NCI-H146 treated with DMSO at 0.1 percent for 48 hours (cell line): ENCODE measurements at regions not wholly inside any gene's neighbourhood (a gene's known extent, or its start where the extent isn't known, plus 50 kb on each side); places are given as distances from the start of the nearest gene placed in this dataset.
"Not testable (repeated sequence)": the region's sequence is repeated elsewhere in the genome, so short reads cannot be mapped to it uniquely, and the experiment has no call there.

Experiments
- DNase-seq: peaks from one replicate; lab custom pipeline; 2025; ENCODE audit not compliant: unreplicated experiment; lab: John Stamatoyannopoulos, UW

DNA sequence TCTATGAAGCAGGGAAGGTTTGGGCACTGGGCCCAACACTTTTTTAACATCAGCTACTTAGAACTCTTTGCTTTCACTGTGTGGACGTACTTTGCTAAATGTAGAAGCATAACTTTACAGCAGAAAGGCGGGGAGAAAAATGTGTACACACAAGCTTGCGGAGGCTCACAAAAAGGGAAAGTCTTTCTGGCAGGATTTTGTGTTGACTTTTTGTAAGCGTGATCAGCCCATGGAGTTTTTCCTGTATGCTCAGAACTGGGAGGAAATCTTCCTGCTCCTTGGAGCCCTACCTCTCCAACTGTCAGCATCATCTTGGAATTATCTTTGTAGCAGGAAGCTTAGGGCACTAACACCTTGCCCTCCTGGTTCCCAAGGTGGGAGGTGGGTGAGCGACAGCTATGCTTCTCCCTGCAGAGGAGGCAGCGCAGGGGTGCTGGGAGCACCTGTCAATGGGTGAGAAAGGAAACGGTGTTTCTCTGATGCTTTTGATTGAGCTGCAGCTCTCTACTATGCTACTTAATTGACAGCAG lies 321.9 kb downstream of the GADD45G start:
- DNase-seq, result no peak

DNA sequence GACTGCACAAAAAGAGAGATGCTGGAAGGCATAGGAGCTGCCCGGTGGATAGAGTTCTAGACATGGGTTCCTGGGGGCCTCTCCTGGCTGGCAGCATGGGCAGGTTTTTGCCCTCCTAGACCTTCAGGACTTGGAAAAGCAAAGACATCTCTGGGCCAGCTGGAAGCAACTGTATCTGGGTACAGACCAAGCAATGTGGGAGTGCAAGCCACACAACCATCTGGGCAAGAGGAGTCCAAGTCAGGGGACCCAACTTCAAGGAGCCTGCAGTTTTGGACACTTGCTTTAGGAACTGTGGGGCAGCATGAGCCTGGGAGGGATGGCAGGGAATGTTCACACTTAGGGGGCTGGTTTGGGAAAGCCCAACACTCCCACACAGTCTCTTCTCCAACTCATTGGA lies 323.3 kb downstream of the GADD45G start:
- DNase-seq, result no peak

DNA sequence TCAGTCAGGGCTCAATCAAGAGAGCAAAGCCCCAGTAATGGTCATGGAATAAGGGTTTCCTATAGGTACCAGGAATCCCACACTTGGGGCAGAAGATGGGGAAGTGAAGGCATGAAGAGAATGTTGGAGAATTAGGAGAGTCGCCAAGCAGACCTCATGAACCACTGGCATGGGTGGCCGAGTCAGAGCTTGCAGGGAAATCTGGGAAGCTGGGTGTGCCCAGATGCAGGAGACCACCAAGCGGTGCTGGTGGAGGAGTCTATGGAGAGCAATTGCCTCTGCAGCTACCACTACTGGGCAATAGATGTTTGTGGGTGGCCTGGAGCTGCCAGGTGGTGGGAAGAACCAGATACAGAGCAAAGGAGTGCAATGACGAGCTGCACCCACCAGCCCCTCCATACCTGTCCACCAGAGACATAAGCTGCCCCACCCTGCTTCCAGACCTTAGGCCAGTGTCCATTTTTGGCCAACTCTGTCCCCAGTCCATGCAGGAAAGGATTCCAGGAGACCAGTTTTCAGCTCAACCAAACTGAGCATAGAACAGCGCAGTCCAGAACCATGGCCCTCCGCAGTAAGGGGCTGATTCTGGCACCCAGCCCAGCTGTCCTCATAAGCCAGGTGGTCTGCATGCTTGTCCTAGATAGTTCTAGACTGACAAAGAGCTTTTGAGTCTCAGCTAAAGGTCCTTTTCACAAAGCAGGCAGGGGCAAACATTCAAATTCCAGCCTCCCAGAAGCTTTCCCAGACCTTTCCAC lies 323.9 kb downstream of the GADD45G start:
- DNase-seq, result no peak

DNA sequence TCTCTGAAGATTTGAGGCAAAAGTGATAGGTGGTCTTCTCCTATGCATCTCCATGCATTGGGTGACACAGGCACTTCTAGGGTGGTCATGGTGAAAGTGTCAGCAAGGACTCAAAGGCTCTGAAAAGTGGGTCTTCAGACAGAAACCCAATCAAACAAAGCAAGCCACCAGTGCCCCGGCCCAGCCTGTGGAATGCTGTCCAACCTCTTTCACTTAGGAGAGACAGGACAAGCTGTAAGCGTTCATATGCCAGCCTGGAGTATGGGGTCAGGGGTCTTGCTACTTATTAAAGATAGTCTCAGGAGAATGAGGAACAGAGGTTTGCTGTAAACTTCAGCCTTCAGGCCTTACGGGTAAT lies 324.5 kb downstream of the GADD45G start:
- DNase-seq, result no peak

DNA sequence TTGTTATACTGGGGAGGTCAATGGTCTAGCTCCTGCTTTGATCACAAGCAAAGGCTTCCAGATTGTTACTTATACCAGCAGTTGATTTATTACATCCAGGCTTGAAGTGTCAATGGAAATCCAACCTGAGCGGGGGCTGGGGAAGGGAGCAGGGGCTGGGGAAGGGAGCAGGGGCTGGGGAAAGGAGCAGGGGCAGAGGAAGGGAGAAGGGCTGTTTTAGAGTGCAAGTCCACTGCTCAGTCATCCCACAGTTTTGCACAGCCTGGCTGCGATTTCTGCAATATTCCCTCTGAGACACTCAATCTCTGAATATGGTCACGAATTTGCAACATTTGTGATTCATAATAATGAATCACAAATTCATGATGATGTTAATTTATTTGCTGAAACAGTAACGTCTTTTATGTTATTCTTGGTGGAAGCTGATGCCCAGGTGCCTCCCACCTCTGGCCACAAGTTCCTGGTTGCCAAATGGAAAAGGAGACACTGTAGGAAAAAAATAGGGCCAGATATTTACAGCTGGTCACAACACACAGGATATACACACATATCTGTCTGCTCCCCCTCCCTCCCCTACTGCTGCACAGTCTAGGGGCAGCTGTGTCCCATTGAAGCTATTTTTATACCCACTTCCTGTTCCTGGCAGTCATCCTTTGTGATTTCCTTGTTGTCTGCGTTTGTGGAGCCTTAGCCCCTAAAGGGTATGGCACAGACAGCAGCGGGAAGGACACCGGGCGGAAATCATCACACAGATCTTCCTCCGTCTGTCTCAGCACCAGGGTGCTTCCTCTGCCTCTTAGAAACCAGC lies 325.1 kb downstream of the GADD45G start:
- DNase-seq, result peak; percentile 34

DNA sequence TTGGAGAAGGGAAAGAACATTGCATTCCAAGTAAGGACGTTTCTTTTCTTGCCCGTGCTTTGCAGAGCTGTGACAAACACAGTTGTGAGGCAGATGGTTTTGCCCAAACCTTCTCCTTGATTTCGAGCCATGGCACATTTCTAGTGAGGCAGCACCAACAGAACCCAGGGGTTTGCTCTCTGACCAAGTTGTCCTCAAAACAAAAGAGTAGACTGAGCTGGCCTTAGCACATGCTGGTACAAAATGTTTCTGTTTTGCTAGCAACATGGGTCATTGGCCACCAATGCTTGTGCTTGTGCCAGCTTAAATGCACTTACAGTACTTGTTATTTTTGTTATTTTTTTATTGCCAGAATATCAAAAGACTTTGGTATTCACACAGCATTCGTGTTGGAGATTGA lies 328.8 kb downstream of the GADD45G start:
- no peak for DNase-seq

DNA sequence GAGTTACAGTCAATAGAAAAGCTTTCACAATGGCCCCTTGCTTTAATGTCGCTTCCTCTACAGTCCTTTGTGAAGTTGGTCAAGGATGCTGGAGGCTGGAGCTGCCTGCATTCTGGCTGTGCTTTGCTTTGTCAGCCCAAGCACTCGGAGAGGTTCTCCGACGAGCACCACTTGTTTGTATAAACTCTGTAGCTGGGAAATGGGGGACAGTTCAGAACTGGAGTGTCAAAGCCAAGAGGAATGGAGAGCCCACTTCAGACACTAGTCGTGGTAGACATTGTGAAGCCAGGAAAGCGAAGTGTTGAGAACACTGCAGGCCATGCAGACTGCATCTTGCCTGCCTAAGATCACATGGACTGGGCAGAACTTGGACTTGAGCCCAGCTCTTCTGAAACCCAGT lies 330.3 kb downstream of the GADD45G start:
- DNase-seq, result no peak

DNA sequence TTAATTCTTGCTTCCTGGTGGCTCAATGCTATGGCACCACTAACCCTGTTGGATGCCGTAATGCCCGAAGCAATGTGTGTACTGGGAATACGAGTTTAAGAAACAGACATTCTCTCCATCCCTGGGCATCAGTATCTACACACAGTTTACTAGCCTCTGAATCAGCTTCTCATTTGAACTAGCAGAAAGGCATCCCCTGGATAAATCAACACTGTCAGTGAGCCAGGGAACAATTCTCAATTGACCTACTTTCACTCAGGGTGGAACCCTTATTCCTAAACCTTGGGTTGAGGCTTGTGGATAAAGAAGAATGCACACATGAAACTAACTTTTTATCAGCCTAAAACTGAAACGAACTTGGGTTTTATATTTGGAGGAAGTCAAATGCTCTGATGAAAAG lies 331.0 kb downstream of the GADD45G start:
- DNase-seq, result no peak

DNA sequence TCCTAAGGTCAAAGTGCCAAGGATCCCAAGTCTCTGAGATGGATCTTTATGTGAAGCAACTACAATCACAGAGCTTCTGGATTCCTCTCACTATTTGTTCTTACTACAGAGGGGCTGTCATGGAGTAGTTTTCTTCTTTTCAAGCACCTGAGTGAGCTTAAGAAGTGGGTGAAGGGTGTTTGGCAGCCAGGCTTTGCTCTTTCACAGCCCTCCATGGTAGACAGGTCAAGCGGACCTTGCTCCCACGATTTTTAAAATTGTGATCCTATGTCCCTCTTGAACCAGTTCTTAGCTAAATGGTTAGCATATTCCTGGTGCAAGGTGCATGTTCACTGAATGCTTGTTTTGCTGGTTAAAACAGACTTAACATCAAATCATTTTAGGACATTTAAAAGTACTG lies 332.2 kb downstream of the GADD45G start:
- no peak for DNase-seq

DNA sequence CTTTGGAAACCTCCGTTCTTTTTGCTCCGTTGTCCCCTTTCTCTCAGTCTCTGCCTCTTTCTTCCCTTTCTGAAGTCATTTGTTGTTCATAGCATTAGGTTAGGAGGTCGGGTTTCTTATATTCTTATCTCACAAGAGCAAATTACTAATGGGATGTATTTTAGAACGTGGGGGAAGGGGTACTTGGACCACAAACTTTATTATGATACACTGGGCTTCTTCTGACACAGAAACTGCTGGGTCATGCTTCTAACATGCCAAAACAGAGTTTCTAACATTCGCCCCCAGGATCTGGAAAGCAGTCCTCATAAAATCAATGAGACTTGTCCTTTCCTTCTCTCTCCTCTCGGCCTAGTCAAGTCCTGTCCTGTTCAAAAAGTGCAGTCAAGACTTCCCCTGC lies 334.4 kb downstream of the GADD45G start:
- DNase-seq, result no peak

DNA sequence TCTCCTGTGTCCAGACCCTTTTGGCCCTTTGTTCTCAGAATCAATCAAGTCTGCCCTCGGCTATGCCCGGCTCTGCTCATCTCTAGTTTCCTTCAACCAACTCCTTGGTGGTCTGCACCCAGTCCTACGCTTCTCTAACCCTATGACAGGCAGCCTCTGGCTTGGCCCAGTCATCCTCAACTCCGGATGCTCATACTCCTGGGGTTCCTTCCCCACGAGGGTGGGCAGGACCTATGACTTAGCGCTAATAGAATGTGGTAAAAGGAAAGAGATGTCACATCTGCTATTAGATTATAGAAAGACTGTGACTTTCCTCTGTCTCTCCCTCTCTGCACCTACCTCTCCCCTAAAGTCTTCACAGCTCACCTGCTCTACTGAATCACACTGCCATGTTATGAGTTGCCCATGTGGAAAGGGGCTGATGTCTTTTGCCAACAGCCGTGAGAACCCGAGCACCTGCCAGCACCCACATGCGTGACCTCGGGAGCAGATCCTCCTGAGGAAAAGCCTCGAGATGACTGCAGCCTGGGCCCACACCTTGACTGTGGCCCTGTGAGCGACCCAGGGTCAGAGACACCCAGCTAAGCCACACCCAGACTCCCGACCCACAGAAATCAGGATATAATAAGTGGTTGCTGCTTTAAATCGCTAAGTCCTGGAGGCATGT lies 334.9 kb downstream of the GADD45G start:
- no peak for DNase-seq

DNA sequence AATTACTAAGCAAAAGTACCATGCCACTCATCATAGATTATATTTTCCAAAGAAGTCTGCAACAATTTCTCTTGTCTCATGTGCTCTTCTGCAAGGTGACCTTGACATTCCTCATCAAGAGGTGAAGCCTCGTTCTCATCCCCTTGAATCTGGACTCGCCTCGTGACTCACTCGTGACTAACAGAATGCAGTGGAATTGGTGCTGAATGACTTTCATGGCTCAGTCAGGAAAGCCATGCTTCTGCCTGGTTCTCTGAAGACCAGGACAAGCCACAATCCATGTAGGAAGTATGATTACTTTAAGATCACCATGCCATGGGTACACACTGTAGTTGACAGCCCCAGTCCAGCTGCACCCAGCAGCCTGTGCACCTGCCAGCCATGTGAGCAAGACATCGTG lies 335.8 kb downstream of the GADD45G start:
- no peak for DNase-seq

DNA sequence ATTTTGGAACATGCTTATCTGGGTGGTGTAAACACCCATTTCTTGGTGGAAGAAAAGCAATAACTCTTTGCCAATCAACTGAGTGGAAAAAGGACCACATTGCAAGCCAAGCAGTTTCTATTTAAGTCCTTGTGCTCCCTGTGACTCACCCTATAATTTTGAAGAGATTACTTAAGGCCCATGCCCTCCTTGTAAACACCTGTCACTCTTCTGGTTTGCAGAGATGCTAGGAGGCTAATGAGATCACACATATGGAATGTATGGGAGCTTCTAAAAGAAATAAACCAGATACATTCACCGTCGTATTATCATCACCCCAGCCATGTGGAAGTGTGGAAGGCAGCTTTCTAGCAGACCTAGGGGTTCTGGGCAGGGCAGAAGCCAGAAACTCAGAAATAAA lies 337.1 kb downstream of the GADD45G start:
- no peak for DNase-seq

DNA sequence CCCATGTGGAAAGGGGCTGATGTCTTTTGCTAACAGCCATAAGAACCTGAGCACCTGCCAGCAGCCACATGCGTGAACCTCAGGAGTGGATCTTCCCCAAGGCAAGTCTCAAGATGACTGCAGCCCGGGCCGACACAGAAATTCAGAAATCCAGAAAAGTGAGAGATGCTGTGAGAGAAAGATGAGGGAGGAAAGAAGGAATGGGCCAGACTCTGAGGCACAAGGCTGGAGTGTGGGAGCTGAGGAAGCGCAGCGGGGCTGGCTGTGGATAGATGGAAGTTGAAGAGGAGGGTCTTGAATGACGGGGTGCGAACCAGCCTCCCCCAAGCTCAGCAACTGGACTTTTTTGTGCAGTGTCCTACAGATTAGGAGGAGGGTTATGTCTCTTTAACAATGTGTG lies 337.8 kb downstream of the GADD45G start:
- DNase-seq, result no peak

DNA sequence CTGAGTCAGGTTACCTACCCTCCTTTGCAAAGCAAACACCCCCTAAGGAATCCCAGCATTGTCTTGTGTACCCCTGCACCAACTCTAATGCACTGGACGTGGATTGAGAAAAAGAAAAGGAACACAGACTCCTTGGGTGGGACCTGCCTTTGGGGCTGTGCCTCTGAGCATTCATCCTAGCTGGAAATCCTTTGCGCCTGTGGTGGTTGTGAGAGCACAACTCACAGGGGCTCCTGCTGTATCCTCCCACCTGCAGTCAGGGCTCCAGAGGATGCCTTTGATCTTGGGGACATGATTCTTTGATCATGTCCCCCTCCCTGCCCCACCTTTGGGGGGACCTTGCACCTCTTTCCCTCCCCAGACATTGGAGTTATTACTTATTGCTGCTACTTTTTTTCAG lies 338.5 kb downstream of the GADD45G start:
- no peak for DNase-seq

DNA sequence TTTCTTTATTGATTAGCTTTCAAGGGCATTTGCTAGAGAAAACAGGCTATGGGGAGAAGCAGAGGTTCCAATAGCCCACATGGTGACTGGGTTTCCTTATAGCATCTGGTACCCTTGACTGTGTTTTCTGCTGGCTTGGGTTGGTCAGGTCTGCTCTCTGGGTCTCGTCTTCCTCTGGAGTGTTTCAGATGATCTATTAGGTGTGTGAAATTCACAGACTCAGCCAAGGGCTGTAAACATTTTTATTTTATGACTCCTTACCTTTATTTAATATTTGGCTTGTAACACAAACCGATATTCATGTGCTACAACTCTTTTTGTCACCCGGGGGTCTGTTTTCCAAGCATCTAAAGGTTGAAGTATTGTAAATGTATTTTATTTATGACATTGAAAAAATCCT lies 338.9 kb downstream of the GADD45G start:
- no peak for DNase-seq

DNA sequence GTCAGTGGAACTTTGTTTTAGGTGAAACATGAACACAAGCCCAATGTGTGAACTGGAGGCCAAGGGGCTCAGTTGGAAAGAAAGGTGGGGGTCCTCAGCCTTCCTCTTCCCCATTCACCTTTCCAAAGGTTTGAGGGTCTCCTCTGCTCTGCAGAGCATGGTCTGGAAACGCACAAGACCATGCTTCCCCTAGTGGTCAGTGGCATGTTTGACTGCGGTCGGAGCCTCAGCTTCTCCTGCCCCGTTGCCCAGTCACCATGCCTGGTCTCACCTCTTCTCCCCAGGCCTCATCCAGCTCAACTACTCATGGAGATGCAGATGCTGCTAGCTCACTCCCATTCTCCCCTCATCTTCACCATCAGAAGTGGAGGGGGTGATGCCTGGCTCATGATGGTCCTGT lies 340.3 kb downstream of the GADD45G start:
- no peak for DNase-seq

DNA sequence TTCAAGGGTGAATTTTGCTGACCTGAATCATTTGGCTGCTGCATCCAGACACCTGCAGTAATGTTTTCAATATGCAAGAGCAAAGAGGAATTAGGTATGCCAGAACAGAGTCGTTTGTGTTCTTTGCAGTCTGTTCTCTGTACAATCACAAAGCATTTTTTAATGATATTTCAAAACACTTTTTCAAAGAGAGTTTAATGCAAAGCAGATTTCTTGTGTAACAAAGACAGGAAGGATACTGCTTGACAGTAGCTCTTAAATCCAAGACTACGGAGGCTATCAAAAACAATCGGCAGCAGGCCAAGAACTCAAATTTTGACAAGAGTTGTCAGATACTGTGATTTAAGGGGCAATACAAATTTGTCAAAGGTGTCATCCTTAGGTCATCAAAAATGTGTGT lies 341.9 kb downstream of the GADD45G start:
- DNase-seq, result no peak

DNA sequence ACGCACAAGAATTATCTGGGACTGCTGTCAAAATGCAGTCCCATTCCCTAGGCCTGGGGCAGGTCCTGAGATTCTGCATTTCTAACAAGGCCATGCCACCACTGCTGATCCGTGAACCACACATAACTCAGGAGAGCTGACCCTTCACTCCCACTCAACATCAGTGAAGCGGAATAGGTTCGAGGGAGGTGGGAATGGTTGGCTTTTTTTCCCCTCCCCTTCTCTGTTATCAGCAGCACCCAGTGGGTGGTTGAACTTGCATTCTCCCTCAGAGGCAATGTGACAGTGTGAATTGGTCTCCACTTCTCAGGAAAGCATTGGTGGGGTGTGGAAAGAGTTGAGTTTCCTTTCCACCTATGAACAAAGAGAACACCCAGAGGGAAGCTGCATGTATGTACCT lies 344.3 kb downstream of the GADD45G start:
- DNase-seq, result no peak

DNA sequence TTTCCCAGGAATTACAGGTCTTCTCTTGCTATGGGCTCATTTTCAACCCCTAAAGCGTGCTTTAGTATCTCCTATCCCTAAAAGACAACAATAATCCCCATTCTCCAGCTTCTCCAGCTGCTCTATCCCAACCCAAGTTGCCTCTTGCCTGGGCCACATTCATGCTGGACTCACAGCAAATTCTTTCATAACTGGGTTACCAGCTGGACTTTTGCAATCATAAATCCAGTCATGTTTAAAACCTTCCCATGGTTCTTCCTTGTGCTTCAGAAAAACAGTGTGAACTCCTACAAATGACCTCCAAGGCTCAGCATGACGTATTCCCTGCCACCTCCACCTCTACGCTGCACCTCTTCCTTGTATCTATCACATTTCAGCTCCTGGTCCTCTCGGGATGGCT lies 346.9 kb downstream of the GADD45G start:
- no peak for DNase-seq

DNA sequence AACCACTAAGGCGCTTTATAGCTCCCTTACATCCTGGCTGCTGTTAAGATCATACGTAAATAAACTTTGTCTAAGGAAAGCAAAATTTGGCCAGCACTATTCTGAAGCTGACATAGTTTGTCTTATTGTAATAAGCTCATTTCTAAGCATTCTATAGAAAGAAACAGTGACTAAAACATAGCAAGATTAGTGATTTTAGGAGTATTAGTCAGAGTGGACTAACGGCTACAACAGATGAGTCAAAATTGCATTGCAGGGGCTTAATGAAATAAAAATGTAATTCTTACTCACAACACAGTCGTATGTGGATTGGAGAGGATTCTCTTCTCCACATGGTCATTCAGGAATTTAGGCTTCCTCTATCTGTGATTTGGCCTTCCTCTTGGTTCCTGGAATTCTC lies 347.6 kb downstream of the GADD45G start:
- no peak for DNase-seq

DNA sequence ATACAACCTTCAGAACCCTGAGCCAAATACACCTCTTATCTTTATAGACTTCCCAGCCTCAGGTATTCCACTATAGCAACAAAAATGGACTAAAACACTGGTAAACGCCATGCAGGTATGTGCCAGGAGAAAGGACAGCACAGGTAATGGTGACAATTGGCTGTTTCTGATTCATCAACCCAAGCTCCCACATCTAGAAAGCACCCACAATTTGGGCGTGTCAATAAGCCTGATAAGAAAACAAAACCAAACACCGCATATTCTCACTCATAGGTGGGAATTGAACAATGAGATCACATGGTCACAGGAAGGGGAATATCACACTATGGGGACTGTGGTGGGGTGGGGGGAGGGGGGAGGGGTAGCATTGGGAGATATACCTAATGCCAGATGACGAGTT lies 348.5 kb downstream of the GADD45G start:
- not testable (repeated sequence) for DNase-seq
